ENCODE measurements at regions not wholly inside any gene's neighbourhood (a gene's known extent, or its start where the extent isn't known, plus 50 kb on each side); places are given as distances from the start of the nearest gene placed in this dataset.

DNA sequence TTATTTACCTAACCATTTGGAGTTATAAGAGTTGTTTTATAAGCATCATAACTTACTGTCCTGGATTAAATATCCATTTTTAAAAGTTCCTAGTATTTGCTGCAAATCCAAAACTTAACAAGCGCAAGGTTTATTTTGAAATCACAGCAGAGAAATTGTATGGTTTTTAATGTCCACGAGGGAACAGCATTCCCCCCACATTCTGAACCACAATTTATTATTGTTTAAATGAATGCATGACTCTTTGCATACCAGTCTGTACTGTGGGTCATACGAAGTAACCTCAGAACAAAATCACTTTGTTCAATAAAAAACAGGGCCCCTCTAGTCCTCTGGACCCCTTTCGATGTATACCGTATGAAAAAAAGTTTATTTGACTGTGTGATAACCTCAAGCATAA, 75.9 kb downstream of the DACT1 start:
- FAIRE-seq: no peak
- Histone ChIP-seq H3K9me1 (ENCODE audit: control insufficient read depth, extremely low read depth, insufficient read depth, low read length) (no peaks in the 10 kb centered on the region), H3K4me1 (ENCODE audit: control insufficient read depth, extremely low read depth, insufficient read depth, low read length) (no peaks in the 10 kb centered on the region), H4K20me1 (ENCODE audit: control insufficient read depth, extremely low read depth, insufficient read depth, low read length) (no peaks in the 10 kb centered on the region), H3K36me3 (ENCODE audit: control insufficient read depth in 2 of 2, extremely low read depth in 1 of 2, insufficient read depth in 2 of 2, low read length in 2 of 2) (no peaks in the 10 kb centered on the region), H3K4me2 (ENCODE audit: control insufficient read depth, extremely low read depth, insufficient read depth, low read depth, low read length) (no peak overlapping the region), H3K79me2 (ENCODE audit: control insufficient read depth, insufficient read depth, low read length) (no peaks in the 10 kb centered on the region), H3K9me3 (ENCODE audit: control insufficient read depth, low read depth, low read length) (no peaks in the 10 kb centered on the region), H3K27me3 (ENCODE audit: control insufficient read depth, extremely low read depth, insufficient read depth, low read length) (peaks cover 9% of the 10 kb centered on the region), H3K4me3 (ENCODE audit: control insufficient read depth in 2 of 3, extremely low read depth in 1 of 3, insufficient read depth in 2 of 3, low read depth in 1 of 3, low read length in 3 of 3) (no peak overlapping the region), H2AFZ (ENCODE audit: control insufficient read depth, low read length) (no peak overlapping the region), H3K9ac (ENCODE audit: control insufficient read depth, extremely low read depth, insufficient read depth, low read length) (no peak overlapping the region), H3K27ac (ENCODE audit: control insufficient read depth, insufficient read depth, low read length) (no peak overlapping the region)
- no peak for TF ChIP-seq EZH2 (IDR thresholded peaks at IDR 0.05; ENCODE audit: low read length)
- TF ChIP-seq, protein P1, sequence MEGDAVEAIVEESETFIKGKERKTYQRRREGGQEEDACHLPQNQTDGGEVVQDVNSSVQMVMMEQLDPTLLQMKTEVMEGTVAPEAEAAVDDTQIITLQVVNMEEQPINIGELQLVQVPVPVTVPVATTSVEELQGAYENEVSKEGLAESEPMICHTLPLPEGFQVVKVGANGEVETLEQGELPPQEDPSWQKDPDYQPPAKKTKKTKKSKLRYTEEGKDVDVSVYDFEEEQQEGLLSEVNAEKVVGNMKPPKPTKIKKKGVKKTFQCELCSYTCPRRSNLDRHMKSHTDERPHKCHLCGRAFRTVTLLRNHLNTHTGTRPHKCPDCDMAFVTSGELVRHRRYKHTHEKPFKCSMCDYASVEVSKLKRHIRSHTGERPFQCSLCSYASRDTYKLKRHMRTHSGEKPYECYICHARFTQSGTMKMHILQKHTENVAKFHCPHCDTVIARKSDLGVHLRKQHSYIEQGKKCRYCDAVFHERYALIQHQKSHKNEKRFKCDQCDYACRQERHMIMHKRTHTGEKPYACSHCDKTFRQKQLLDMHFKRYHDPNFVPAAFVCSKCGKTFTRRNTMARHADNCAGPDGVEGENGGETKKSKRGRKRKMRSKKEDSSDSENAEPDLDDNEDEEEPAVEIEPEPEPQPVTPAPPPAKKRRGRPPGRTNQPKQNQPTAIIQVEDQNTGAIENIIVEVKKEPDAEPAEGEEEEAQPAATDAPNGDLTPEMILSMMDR (optimal IDR thresholded peaks at IDR 0.05 in 1 of 3, IDR thresholded peaks at IDR 0.05 in 1 of 3, conservative IDR thresholded peaks at IDR 0.05 in 1 of 3; ENCODE audit: extremely low read depth in 1 of 3, insufficient read depth in 2 of 3, low read length in 3 of 3): no peak
- no peak for DNase-seq (ENCODE audit: low read depth, low spot score)
- dilution Hi-C loops (cut with MboI; ENCODE audit: extremely low pct_ligation_motif_present, low sequenced_read_pairs): no loop called here

DNA sequence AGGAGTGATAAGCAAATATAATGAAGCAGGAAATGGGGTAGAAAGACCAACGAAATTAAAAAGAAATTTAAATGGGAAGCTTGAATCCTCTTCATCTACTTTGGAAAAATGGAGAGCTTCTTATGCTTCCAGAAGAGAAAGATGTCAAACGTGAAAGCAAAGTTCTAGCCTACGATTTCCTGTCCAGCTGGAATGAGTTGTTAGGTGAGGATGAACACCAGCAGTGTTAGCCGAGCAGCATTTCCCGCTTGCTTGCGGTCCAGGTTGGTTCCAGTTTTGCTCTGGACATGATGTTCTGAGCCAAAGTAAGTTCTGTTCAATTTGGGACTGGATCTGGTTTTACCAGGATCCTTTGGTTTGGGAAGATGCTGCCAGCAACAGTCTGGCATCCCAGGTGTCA, 78.9 kb downstream of the DACT1 start:
- dilution Hi-C loops (cut with MboI; ENCODE audit: extremely low pct_ligation_motif_present, low sequenced_read_pairs): no loop called here
- Histone ChIP-seq H3K27me3 (ENCODE audit: control insufficient read depth, extremely low read depth, insufficient read depth, low read length) (no peaks in the 10 kb centered on the region), H3K27ac (ENCODE audit: control insufficient read depth, insufficient read depth, low read length) (no peak overlapping the region), H3K4me1 (ENCODE audit: control insufficient read depth, extremely low read depth, insufficient read depth, low read length) (no peaks in the 10 kb centered on the region), H3K9me3 (ENCODE audit: control insufficient read depth, low read depth, low read length) (no peaks in the 10 kb centered on the region), H3K4me3 (ENCODE audit: control insufficient read depth in 2 of 3, extremely low read depth in 1 of 3, insufficient read depth in 2 of 3, low read depth in 1 of 3, low read length in 3 of 3) (no peak overlapping the region), H3K4me2 (ENCODE audit: control insufficient read depth, extremely low read depth, insufficient read depth, low read depth, low read length) (no peak overlapping the region), H3K9ac (ENCODE audit: control insufficient read depth, extremely low read depth, insufficient read depth, low read length) (no peak overlapping the region), H3K79me2 (ENCODE audit: control insufficient read depth, insufficient read depth, low read length) (no peaks in the 10 kb centered on the region), H4K20me1 (ENCODE audit: control insufficient read depth, extremely low read depth, insufficient read depth, low read length) (no peaks in the 10 kb centered on the region), H3K36me3 (ENCODE audit: control insufficient read depth in 2 of 2, extremely low read depth in 1 of 2, insufficient read depth in 2 of 2, low read length in 2 of 2) (no peaks in the 10 kb centered on the region), H2AFZ (ENCODE audit: control insufficient read depth, low read length) (no peak overlapping the region), H3K9me1 (ENCODE audit: control insufficient read depth, extremely low read depth, insufficient read depth, low read length) (no peaks in the 10 kb centered on the region)
- no peak for TF ChIP-seq EZH2 (IDR thresholded peaks at IDR 0.05; ENCODE audit: low read length)
- TF ChIP-seq, protein P1 (optimal IDR thresholded peaks at IDR 0.05 in 1 of 3, IDR thresholded peaks at IDR 0.05 in 1 of 3, conservative IDR thresholded peaks at IDR 0.05 in 1 of 3; ENCODE audit: extremely low read depth in 1 of 3, insufficient read depth in 2 of 3, low read length in 3 of 3): no peak
- FAIRE-seq (no peak), DNase-seq (ENCODE audit: low read depth, low spot score) (no peak)

Data from keratinocyte (primary cell).